ENCODE measurements at regions not wholly inside any gene's neighbourhood (a gene's known extent, or its start where the extent isn't known, plus 50 kb on each side); places are given as distances from the start of the nearest gene placed in this dataset.

GRCh38 chr16:19939553-19939952, 54.9 kb upstream of the GPRC5B start:
- Histone ChIP-seq H3K4me3 (no peak overlapping the region), H3K36me3 (no peaks in the 10 kb centered on the region), H3K4me1 (no peaks in the 10 kb centered on the region), H3K9me3 (replicated peaks) (no peaks in the 10 kb centered on the region), H3K27me3 (no peaks in the 10 kb centered on the region), H3K27ac (no peak overlapping the region)
- DNase-seq, result no peak

GRCh38 chr16:19938536-19938935, 53.9 kb upstream of the GPRC5B start:
- no peak for DNase-seq
- Histone ChIP-seq H3K9me3 (replicated peaks) (no peaks in the 10 kb centered on the region), H3K27ac (no peak overlapping the region), H3K4me1 (no peaks in the 10 kb centered on the region), H3K27me3 (no peaks in the 10 kb centered on the region), H3K4me3 (no peak overlapping the region), H3K36me3 (no peaks in the 10 kb centered on the region)

- no peak for DNase-seq
- H3K27ac ChIP-seq, result no peak overlapping the region
- H3K4me3 ChIP-seq, result no peak overlapping the region
- H3K9me3 ChIP-seq (replicated peaks), result no peaks in the 10 kb centered on the region
- H3K27me3 ChIP-seq, result no peaks in the 10 kb centered on the region
- H3K4me1 ChIP-seq, result no peaks in the 10 kb centered on the region
- H3K36me3 ChIP-seq, result no peaks in the 10 kb centered on the region
These were observed 51.8 kb upstream of the GPRC5B start for GRCh38 chr16:19936441-19936840.

- Histone ChIP-seq H3K9me3 (replicated peaks) (no peaks in the 10 kb centered on the region), H3K36me3 (no peaks in the 10 kb centered on the region), H3K27me3 (no peaks in the 10 kb centered on the region), H3K4me1 (no peaks in the 10 kb centered on the region), H3K27ac (no peak overlapping the region), H3K4me3 (no peak overlapping the region)
- DNase-seq, result peak; percentile 73 to 75
These were observed 51.0 kb upstream of the GPRC5B start for GRCh38 chr16:19935694-19936093.
